HG03558 (cell line): ENCODE measurements at regions not wholly inside any gene's neighbourhood (a gene's known extent, or its start where the extent isn't known, plus 50 kb on each side); places are given as distances from the start of the nearest gene placed in this dataset.

ENCODE experiments used
- ATAC-seq: cut with Tn5 transposase; IDR thresholded peaks from one replicate; pipeline ENCODE4 v1.9.1; 2021; ENCODE audit warnings: moderate number of reproducible peaks; ENCODE audit not compliant: unreplicated experiment; ENCODE audit errors: extremely low read depth

GRCh38 chr2:59947917-59948541, 605.4 kb downstream of the BCL11A start:
- ATAC-seq, result no peak

DNA sequence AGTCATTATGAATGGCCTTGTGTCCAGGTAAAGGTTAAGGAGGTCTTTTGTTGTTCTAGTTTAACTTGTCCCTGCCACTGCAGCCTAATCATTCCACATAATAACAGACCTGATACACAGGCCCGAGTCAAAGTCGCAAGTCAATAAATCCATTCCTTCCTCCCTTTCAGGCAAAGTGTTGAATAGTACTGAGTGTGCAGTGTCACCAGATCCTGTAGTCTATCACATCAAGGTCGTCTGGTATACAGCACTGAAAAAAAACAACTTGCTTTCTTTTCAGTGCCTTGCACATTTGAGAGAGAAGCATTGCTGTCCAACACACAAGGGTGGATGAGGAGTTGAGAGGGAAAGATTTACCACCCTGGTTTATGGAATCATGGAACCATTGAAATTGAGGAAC, 606.2 kb downstream of the BCL11A start:
- ATAC-seq, result no peak

DNA sequence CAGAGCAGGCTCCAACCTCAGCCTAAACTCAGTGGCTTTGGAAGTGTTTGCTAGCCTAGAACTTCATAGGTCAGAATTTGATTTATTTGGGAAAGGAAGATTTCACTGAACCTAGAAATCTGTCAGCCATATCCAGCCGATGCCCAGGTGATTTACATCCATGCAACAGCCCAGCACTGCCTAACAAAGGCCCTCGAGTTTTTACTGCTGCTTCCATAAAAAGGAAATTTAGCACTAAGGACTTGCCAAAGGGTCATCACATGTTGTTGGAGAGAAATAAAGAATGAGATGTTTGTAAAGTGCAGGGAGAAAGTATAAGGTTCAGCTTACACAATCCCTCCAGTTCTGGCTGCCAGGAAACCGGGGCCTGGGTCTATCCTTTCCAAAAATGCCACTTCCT, 614.2 kb downstream of the BCL11A start:
- ATAC-seq, result no peak

GRCh38 chr2:59938181-59938580, 615.3 kb downstream of the BCL11A start:
- ATAC-seq, result no peak

DNA sequence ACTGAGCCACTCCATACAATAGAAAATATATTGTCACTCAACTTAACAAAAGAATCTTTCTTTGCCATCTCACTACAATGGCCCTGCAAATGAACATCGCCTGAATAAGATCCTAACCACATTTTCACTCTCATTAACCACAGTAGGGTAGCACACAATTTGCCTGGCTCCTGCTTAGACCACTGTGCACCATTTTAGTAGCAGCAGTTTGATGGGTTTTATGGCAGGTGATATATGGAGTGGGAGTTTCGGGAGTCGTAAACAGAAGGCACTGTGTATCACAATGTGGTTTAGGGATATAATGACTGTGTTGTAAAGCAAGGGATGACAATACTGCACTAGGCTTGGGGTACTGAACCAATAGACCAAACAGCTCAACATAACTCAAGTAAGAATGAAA, 617.4 kb downstream of the BCL11A start:
- ATAC-seq, result no peak

- ATAC-seq, result no peak
These were observed 618.4 kb downstream of the BCL11A start for GRCh38 chr2:59935005-59935404.

GRCh38 chr2:59933948-59934347, 619.5 kb downstream of the BCL11A start:
- ATAC-seq, result no peak

- no peak for ATAC-seq
These were observed 621.1 kb downstream of the BCL11A start for GRCh38 chr2:59932341-59932740.

DNA sequence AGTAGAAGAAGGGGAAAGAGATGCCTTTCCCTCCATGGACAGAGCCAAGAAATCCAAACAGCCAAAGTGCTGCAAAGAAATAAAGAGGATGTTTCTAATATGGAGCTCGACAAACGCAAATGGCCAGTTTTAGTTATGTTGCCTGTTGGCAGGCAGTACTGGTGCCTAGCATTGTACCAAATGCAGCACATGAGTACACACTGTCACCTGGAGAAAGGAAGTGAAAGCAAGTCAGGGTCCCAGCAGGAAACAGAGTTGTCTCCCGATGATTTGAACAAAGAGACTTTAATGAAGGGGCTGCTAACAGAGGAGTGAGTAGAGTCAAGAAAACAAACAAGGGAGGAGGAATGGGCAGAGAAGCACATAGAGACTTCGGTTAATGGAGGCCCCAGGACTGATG, 623.0 kb downstream of the BCL11A start:
- ATAC-seq, result no peak

GRCh38 chr2:59926731-59927130, 626.7 kb downstream of the BCL11A start:
- no peak for ATAC-seq

- no peak for ATAC-seq
These were observed 628.1 kb downstream of the BCL11A start for GRCh38 chr2:59925321-59925720.

DNA sequence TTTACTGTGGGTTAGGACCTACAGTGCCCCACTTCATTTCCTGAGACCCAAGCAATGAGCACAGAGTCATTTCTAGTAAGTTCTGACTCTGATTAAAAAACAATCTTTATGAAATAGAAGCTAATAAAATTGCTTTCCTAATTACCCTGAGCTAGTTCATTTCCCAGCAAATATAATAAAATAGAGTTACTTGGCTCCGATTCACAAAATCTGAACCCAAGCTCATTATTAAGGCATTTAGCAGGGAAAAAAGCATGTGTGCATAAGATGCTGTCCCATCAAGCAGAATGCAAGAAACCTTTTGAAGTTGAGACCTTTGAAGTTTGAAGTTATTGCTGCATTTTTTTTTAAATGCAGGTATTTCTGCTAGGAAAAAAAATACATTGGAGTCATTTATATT, 629.1 kb downstream of the BCL11A start:
- ATAC-seq, result no peak

GRCh38 chr2:59922450-59922849, 631.0 kb downstream of the BCL11A start:
- no peak for ATAC-seq

- no peak for ATAC-seq
These were observed 631.7 kb downstream of the BCL11A start for GRCh38 chr2:59921743-59922142.

DNA sequence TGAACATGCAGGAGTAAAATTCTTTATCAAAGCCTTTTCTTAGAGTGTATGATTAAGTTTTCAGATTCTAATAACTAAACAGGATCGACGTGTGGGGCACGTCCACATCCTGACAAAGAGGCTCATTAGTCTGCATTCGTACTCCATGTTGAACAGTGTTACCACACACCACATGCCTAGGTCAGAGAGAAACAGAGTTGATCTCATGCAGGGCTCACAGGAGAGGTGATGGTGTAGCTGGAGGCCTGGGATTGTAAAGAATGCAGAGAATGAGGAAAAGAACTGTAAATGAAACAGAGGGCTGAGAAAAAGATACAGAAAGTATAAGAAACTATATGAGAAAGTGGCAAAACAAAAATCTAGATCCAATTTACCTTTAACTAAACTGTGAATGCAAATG, 632.5 kb downstream of the BCL11A start:
- ATAC-seq, result no peak

DNA sequence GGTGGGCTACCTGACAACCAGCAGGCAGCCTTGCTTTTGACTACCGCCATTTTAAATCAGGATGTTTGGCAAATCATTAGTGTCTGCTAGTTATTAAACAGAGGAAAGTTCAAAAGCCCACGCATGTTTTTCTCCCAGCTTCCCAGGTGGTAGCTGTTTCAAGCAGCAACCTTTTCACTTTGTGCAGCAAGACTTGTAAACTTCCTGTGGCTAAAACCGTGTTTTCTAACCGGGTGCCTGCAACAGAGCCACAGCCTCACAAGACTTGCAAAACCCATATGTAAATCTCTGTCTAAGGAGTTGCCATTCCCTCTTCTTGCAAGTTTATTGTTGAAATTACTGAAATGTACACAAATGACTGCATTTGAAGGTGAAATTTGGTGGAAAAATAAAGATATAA, 633.1 kb downstream of the BCL11A start:
- no peak for ATAC-seq

- no peak for ATAC-seq
These were observed 633.9 kb downstream of the BCL11A start for GRCh38 chr2:59919579-59919978.

DNA sequence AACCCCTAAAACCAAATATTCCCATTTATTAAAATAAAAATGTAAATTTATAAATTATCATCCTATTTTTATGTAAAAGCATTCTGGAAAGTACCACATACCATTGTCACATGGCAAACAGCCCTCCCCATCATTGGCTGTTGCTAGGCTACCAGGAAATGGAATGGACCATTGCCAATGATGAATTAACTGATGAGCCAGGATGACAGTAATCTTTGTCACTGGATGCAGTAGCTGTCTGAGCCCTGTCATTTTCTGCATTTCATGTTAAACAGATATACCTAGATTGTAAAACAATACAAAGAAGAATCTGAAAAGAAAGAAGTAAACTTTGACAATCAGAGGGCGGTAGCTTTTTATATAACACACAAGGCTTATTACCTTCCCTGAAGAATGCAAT, 641.4 kb downstream of the BCL11A start:
- no peak for ATAC-seq

GRCh38 chr2:59910166-59910565, 643.3 kb downstream of the BCL11A start:
- no peak for ATAC-seq

DNA sequence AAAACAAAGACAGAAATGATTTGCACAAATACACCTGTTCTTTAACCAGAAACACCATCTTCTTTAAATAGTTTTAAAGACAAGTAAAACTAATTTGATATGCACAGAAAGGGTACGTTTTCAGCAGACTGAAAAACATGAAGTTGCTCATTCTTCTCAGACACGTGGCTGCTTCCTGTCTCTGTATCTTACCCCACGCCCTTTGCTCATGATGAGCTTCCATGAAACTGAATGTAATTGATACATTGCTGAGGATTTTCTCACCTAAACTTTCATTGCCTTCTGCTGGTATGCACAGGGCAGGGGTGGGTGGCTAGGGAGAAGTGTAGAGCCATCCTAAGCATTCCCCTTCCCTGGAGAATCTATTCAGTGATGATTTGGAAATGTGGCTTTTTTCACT, 644.3 kb downstream of the BCL11A start:
- no peak for ATAC-seq

DNA sequence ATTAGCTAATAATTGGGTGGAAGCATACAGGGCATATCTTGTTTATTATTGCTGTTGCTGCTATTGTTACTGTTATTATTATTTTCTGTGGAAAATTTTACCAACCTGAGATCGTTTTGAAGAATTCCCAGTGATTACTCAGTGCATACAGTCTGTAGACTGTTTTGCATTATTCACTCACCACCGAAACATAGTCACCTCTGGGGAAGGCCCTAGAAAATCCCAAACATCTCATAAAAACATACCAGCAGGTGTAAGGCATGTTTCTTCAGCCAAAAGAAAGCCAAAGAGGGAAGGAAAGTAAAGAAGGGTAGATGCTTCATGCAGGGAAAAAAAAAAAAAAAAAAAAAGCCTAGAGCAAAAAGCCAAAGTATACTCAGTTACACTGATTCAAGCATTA, 647.7 kb downstream of the BCL11A start:
- no peak for ATAC-seq

- ATAC-seq, result no peak
These were observed 649.4 kb downstream of the BCL11A start for GRCh38 chr2:59903994-59904544.
